ENCODE measurements at regions not wholly inside any gene's neighbourhood (a gene's known extent, or its start where the extent isn't known, plus 50 kb on each side); places are given as distances from the start of the nearest gene placed in this dataset.

- no peak overlapping the region for H3K4ac ChIP-seq (ENCODE audit: low read depth in 1 of 2, low read length in 2 of 2)
- H4K8ac ChIP-seq (ENCODE audit: low read length), result no peak overlapping the region
- H4K91ac ChIP-seq (ENCODE audit: low read length), result no peak overlapping the region
- peak overlapping the region; percentile 65 for H2AK5ac ChIP-seq (ENCODE audit: low read length, severe bottlenecking)
- peaks cover 10% of the 10 kb centered on the region for H3K9me3 ChIP-seq (ENCODE audit: control insufficient read depth, low read length)
- WGBS, result 51% methylated on average over 2 of the region's 2 CpGs
- no peak overlapping the region for H2BK12ac ChIP-seq (ENCODE audit: low read length in 2 of 2)
- H3K27ac ChIP-seq (ENCODE audit: low read length, poor library complexity, severe bottlenecking), result peak overlapping the region; percentile 95
- H3K4me3 ChIP-seq (ENCODE audit: insufficient read depth in 1 of 2, low read depth in 1 of 2, low read length in 2 of 2), result no peak overlapping the region
- no peaks in the 10 kb centered on the region for H3K36me3 ChIP-seq (ENCODE audit: control insufficient read depth in 1 of 2, insufficient read depth in 2 of 2, low read depth in 1 of 2, low read length in 2 of 2)
- H3K79me1 ChIP-seq (replicated peaks; ENCODE audit: low read length, poor library complexity, severe bottlenecking), result no peaks in the 10 kb centered on the region
- H2BK120ac ChIP-seq (ENCODE audit: low read depth, low read length), result no peak overlapping the region
- DNase-seq, result peak; percentile 1
- no peak overlapping the region for H3K23ac ChIP-seq (ENCODE audit: low read length in 2 of 2)
- H3K4me1 ChIP-seq (ENCODE audit: control insufficient read depth, insufficient read depth, low read depth, low read length), result peaks cover 5% of the 10 kb centered on the region
- H3K27me3 ChIP-seq (ENCODE audit: control insufficient read depth in 1 of 2, insufficient read depth in 1 of 2, low read length in 2 of 2), result no peaks in the 10 kb centered on the region
- H2BK15ac ChIP-seq (ENCODE audit: low read depth, poor library complexity, severe bottlenecking), result no peak overlapping the region
- no peak overlapping the region for H2AFZ ChIP-seq (ENCODE audit: low read depth, low read length)
- H3K18ac ChIP-seq (ENCODE audit: low read depth in 1 of 2, low read length in 2 of 2), result no peak overlapping the region
- H3K4me2 ChIP-seq (ENCODE audit: low read length, poor library complexity, severe bottlenecking), result peak overlapping the region; percentile 29
- H3K14ac ChIP-seq (ENCODE audit: low read length in 2 of 2), result no peak overlapping the region
- peak overlapping the region; percentile 94 for H2BK5ac ChIP-seq (ENCODE audit: low read depth, low read length, poor library complexity, severe bottlenecking)
- H3K9ac ChIP-seq (ENCODE audit: low read length), result no peak overlapping the region
Observed at GRCh38 chr21:20720623-20721022, 277.6 kb upstream of the NCAM2 start.

- Histone ChIP-seq H3K18ac (ENCODE audit: low read depth in 1 of 2, low read length in 2 of 2) (no peak overlapping the region), H3K4me2 (ENCODE audit: low read length, poor library complexity, severe bottlenecking) (peak overlapping the region; percentile 29), H3K4me3 (ENCODE audit: insufficient read depth in 1 of 2, low read depth in 1 of 2, low read length in 2 of 2) (no peak overlapping the region), H2BK120ac (ENCODE audit: low read depth, low read length) (no peak overlapping the region), H3K4me1 (ENCODE audit: control insufficient read depth, insufficient read depth, low read depth, low read length) (peaks cover 5% of the 10 kb centered on the region), H3K27ac (ENCODE audit: low read length, poor library complexity, severe bottlenecking) (peak overlapping the region; percentile 95), H2BK15ac (ENCODE audit: low read depth, poor library complexity, severe bottlenecking) (no peak overlapping the region), H3K9ac (ENCODE audit: low read length) (no peak overlapping the region), H3K14ac (ENCODE audit: low read length in 2 of 2) (no peak overlapping the region), H2AFZ (ENCODE audit: low read depth, low read length) (no peak overlapping the region), H3K36me3 (ENCODE audit: control insufficient read depth in 1 of 2, insufficient read depth in 2 of 2, low read depth in 1 of 2, low read length in 2 of 2) (no peaks in the 10 kb centered on the region), H3K9me3 (ENCODE audit: control insufficient read depth, low read length) (peaks cover 10% of the 10 kb centered on the region), H3K23ac (ENCODE audit: low read length in 2 of 2) (no peak overlapping the region), H4K91ac (ENCODE audit: low read length) (no peak overlapping the region), H3K79me1 (replicated peaks; ENCODE audit: low read length, poor library complexity, severe bottlenecking) (no peaks in the 10 kb centered on the region), H2BK5ac (ENCODE audit: low read depth, low read length, poor library complexity, severe bottlenecking) (peak overlapping the region; percentile 94), H4K8ac (ENCODE audit: low read length) (no peak overlapping the region), H2AK5ac (ENCODE audit: low read length, severe bottlenecking) (peak overlapping the region; percentile 100), H3K27me3 (ENCODE audit: control insufficient read depth in 1 of 2, insufficient read depth in 1 of 2, low read length in 2 of 2) (no peaks in the 10 kb centered on the region), H3K4ac (ENCODE audit: low read depth in 1 of 2, low read length in 2 of 2) (no peak overlapping the region), H2BK12ac (ENCODE audit: low read length in 2 of 2) (no peak overlapping the region)
- DNase-seq, result no peak
- 78% methylated on average over 5 of the region's 6 CpGs for WGBS
Observed at GRCh38 chr21:20721151-20721550, 277.1 kb upstream of the NCAM2 start.

DNA sequence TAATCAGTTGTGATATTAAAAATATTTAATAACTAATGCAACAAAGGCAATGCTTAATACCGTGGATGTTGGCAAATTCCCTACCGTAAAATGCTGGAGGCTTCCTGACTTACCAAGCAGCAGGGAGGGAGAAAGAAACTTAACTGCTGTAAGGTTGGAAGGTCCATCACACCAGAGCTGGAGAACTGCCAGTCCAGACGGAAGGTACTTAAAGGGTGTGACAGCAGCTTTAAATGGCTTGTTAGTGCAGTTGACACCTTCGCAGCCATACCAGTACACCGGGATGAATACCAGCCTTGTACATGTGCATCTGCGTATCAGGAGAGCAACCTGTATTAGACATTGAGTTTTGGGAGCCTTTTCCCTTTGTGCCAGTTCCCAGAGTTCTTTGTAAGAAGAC lies 269.5 kb upstream of the NCAM2 start:
- no peak overlapping the region for H3K4ac ChIP-seq (ENCODE audit: low read depth in 1 of 2, low read length in 2 of 2)
- H3K18ac ChIP-seq (ENCODE audit: low read depth in 1 of 2, low read length in 2 of 2), result no peak overlapping the region
- no peak overlapping the region for H3K14ac ChIP-seq (ENCODE audit: low read length in 2 of 2)
- peak overlapping the region; percentile 88 for H2AK5ac ChIP-seq (ENCODE audit: low read length, severe bottlenecking)
- no peak overlapping the region for H3K4me2 ChIP-seq (ENCODE audit: low read length, poor library complexity, severe bottlenecking)
- no peak overlapping the region for H2BK15ac ChIP-seq (ENCODE audit: low read depth, poor library complexity, severe bottlenecking)
- peaks cover 2% of the 10 kb centered on the region for H3K4me1 ChIP-seq (ENCODE audit: control insufficient read depth, insufficient read depth, low read depth, low read length)
- WGBS, result 83% methylated on average over 6 of the region's 6 CpGs
- H3K27ac ChIP-seq (ENCODE audit: low read length, poor library complexity, severe bottlenecking), result no peak overlapping the region
- H3K27me3 ChIP-seq (ENCODE audit: control insufficient read depth in 1 of 2, insufficient read depth in 1 of 2, low read length in 2 of 2), result no peaks in the 10 kb centered on the region
- H2BK120ac ChIP-seq (ENCODE audit: low read depth, low read length), result no peak overlapping the region
- H3K9me3 ChIP-seq (ENCODE audit: control insufficient read depth, low read length), result no peaks in the 10 kb centered on the region
- no peak overlapping the region for H2BK12ac ChIP-seq (ENCODE audit: low read length in 2 of 2)
- no peak for DNase-seq
- no peak overlapping the region for H2BK5ac ChIP-seq (ENCODE audit: low read depth, low read length, poor library complexity, severe bottlenecking)
- no peak overlapping the region for H3K23ac ChIP-seq (ENCODE audit: low read length in 2 of 2)
- H3K4me3 ChIP-seq (ENCODE audit: insufficient read depth in 1 of 2, low read depth in 1 of 2, low read length in 2 of 2), result no peak overlapping the region
- no peak overlapping the region for H4K8ac ChIP-seq (ENCODE audit: low read length)
- no peaks in the 10 kb centered on the region for H3K79me1 ChIP-seq (replicated peaks; ENCODE audit: low read length, poor library complexity, severe bottlenecking)
- no peak overlapping the region for H4K91ac ChIP-seq (ENCODE audit: low read length)
- H3K9ac ChIP-seq (ENCODE audit: low read length), result no peak overlapping the region
- no peak overlapping the region for H2AFZ ChIP-seq (ENCODE audit: low read depth, low read length)
- no peaks in the 10 kb centered on the region for H3K36me3 ChIP-seq (ENCODE audit: control insufficient read depth in 1 of 2, insufficient read depth in 2 of 2, low read depth in 1 of 2, low read length in 2 of 2)

- H3K27ac ChIP-seq (ENCODE audit: low read length, poor library complexity, severe bottlenecking), result no peak overlapping the region
- DNase-seq, result no peak
- no peak overlapping the region for H2BK12ac ChIP-seq (ENCODE audit: low read length in 2 of 2)
- no peak overlapping the region for H2AFZ ChIP-seq (ENCODE audit: low read depth, low read length)
- no peak overlapping the region for H2BK15ac ChIP-seq (ENCODE audit: low read depth, poor library complexity, severe bottlenecking)
- H3K4me1 ChIP-seq (ENCODE audit: control insufficient read depth, insufficient read depth, low read depth, low read length), result peaks cover 2% of the 10 kb centered on the region
- H3K4me3 ChIP-seq (ENCODE audit: insufficient read depth in 1 of 2, low read depth in 1 of 2, low read length in 2 of 2), result no peak overlapping the region
- H3K36me3 ChIP-seq (ENCODE audit: control insufficient read depth in 1 of 2, insufficient read depth in 2 of 2, low read depth in 1 of 2, low read length in 2 of 2), result no peaks in the 10 kb centered on the region
- no peak overlapping the region for H3K23ac ChIP-seq (ENCODE audit: low read length in 2 of 2)
- H2BK120ac ChIP-seq (ENCODE audit: low read depth, low read length), result no peak overlapping the region
- no peak overlapping the region for H3K18ac ChIP-seq (ENCODE audit: low read depth in 1 of 2, low read length in 2 of 2)
- H3K14ac ChIP-seq (ENCODE audit: low read length in 2 of 2), result no peak overlapping the region
- WGBS, result 70% methylated on average over 2 of the region's 2 CpGs
- no peaks in the 10 kb centered on the region for H3K27me3 ChIP-seq (ENCODE audit: control insufficient read depth in 1 of 2, insufficient read depth in 1 of 2, low read length in 2 of 2)
- H3K79me1 ChIP-seq (replicated peaks; ENCODE audit: low read length, poor library complexity, severe bottlenecking), result no peaks in the 10 kb centered on the region
- H3K9me3 ChIP-seq (ENCODE audit: control insufficient read depth, low read length), result no peaks in the 10 kb centered on the region
- no peak overlapping the region for H2AK5ac ChIP-seq (ENCODE audit: low read length, severe bottlenecking)
- H3K4ac ChIP-seq (ENCODE audit: low read depth in 1 of 2, low read length in 2 of 2), result no peak overlapping the region
- no peak overlapping the region for H3K4me2 ChIP-seq (ENCODE audit: low read length, poor library complexity, severe bottlenecking)
- H2BK5ac ChIP-seq (ENCODE audit: low read depth, low read length, poor library complexity, severe bottlenecking), result no peak overlapping the region
- no peak overlapping the region for H4K8ac ChIP-seq (ENCODE audit: low read length)
- H4K91ac ChIP-seq (ENCODE audit: low read length), result no peak overlapping the region
- no peak overlapping the region for H3K9ac ChIP-seq (ENCODE audit: low read length)
Observed at GRCh38 chr21:20729376-20729775, 268.8 kb upstream of the NCAM2 start.

All from mesenchymal stem cell (in vitro differentiated cells and primary cell).